NCI-H1092 (cell line): ENCODE measurements at regions not wholly inside any gene's neighbourhood (a gene's known extent, or its start where the extent isn't known, plus 50 kb on each side); places are given as distances from the start of the nearest gene placed in this dataset.
"Not testable (repeated sequence)": the region's sequence is repeated elsewhere in the genome, so short reads cannot be mapped to it uniquely, and the experiment has no call there.

Experiments used
- DNase-seq: peaks from one replicate; lab custom pipeline; 2025; lab: John Stamatoyannopoulos, UW

DNA sequence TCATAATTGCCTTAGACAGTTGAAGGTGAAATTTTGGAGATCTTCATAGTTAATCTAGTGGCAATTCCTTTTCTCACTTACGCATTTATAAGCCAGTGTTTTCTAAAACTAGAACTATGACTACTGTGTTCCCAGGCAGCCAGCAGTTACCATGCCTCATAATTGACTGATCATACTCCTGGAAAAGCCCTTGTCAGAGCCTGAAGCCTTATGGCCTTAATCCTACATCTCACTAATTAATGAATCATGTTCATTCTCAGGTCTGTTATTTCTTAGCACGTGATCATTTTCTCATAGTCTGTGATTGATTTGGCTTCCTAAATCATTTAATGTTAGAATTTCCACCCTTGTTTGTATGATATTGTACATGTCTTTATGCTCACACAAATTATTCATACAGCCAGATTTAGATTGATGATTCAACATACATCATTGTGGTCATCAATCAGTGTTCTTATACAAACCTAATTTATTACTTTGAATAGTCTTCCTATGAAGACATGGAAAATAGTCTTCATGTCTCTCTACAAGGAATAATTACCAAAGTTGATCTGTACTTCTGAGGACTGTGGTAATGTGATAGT, 132.6 kb upstream of the ASCC3 start:
- DNase-seq = no peak

GRCh38 chr6:101015541-101015940, 134.4 kb upstream of the ASCC3 start:
- DNase-seq = no peak

DNA sequence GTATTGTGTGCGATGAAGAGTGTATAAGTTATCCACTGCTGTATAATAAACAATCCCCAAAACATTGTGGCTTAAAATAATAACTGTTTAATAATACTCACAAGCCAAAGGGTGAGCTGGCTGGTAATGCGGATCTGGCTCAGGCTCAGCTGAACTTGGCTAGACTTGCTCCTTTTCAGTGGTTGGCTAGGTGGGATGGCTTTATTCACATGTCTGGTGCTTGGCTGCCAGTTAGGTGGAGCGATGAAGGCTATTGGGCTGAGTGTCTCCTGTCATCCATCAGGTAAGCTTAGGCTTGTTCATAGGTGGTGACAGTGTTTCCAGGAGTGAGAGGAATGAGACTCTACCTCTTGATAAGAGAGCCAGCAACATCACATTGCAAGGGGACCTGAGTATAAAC, 135.0 kb upstream of the ASCC3 start:
- DNase-seq = no peak

- DNase-seq = no peak
These were observed 137.0 kb upstream of the ASCC3 start for GRCh38 chr6:101018157-101018556.

DNA sequence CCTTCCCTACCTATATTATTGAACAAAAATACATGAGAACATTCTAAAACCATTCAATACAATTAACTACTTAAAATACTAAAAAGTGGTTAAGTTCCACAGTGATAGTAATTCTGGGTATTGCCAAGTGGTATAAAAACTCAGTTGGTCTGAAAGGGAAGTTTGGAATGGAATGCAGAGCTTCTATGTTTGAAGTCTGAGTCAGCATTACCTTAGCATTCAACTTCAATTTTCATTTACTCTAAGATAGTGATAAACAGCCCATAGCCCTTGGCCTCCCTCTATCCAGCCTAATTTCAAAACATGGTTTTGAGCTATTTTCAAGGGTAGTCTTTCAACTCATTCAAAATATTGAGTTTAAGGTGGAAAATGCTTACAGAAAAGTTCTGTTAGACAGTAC, 140.4 kb upstream of the ASCC3 start:
- DNase-seq = no peak

DNA sequence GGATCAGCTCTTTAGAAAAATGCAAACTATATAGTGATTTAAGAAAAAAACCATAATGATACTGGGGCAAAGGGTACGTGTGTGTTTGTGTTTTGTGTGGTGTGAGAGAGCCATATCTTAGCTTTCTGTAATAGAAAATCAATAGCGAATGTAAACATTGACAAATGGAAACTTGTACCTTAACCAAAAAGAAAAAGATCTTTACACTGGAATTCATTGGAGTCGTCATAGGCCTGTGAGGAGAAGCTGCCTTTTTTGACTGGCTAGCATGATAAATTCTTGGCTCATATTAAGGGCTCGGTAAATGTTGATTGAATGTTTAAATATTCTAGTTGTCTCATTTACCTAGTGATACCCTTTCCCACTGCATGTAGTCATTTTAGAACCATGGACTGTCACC, 161.8 kb upstream of the ASCC3 start:
- no peak for DNase-seq

DNA sequence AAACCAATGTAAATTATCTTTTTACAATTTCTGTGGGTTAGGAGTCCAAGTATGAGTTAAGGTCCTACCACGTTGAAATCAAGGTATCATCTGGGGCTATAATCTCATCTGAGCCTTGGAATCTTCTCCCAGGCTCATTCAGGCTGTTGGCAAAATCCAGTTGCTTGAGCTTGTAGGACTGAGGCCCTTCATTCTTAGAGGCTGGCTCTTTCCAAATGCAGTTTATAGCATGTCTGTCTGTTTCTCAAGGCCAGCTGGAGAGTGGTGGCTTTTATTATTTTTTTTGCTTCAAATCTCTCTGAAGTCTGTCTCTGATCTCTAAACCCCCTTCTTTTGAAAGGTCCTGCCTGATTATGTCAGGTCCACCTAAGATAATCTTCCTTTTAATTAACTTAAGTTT, 177.2 kb upstream of the ASCC3 start:
- no peak for DNase-seq

- no peak for DNase-seq
These were observed 185.4 kb upstream of the ASCC3 start for GRCh38 chr6:101066481-101066880.

- no peak for DNase-seq
These were observed 188.2 kb upstream of the ASCC3 start for GRCh38 chr6:101069191-101069795.

GRCh38 chr6:101070044-101070608, 189.0 kb upstream of the ASCC3 start:
- no peak for DNase-seq

- DNase-seq = no peak
These were observed 196.2 kb upstream of the ASCC3 start for GRCh38 chr6:101077344-101077743.

- DNase-seq = no peak
These were observed 198.7 kb upstream of the ASCC3 start for GRCh38 chr6:101079696-101080270.

DNA sequence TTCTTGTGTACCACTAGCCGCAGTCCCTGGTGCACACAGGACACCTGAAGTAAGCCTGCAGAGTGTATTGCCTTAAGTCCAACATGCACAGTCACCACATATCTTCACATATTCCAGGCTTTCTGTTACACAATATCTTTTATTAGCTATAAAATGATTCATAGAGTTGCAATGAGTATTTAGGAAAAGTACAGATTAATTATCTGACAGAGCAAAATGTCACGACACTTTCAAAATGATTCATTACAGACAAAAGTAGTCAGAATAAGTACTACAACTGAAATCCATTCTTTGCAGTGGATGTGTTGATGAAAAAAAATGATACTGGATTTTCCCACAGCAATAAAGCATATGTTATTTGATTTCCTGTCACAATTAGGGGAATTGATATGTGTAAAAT, 199.5 kb upstream of the ASCC3 start:
- no peak for DNase-seq

DNA sequence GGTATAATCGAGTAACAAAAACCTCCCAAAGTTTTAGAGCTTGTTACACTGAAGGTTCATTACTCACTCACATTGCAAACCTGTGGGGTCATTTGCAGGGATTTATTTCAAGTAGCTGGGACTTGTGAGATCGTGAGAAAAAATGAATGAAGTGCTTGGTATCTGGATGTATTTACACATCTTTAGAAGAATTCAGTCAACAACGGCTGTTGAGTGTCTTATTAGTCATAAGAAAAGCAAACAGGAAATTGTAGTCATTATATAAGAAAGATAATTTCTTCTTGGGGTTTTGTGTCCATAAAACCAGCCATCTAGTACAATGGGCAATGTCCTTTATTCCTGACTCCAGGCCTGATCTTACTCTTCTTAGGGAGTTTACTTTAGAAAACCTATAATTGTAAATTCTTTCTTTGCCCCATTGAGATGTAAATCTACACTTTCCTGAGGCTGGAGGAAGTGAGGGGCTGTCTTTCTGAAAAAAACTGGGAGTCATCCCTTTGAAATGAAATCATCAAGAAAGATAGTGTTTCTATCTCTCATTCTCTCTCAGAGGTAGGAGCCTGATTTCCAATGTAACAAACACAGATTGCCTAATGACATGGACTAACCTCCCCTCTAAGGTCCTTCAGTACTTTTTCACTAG, 202.5 kb upstream of the ASCC3 start:
- no peak for DNase-seq

GRCh38 chr6:101085327-101085726, 204.2 kb upstream of the ASCC3 start:
- no peak for DNase-seq

- DNase-seq = no peak
These were observed 205.3 kb upstream of the ASCC3 start for GRCh38 chr6:101086473-101086872.

GRCh38 chr6:101088594-101088993, 207.5 kb upstream of the ASCC3 start:
- no peak for DNase-seq

DNA sequence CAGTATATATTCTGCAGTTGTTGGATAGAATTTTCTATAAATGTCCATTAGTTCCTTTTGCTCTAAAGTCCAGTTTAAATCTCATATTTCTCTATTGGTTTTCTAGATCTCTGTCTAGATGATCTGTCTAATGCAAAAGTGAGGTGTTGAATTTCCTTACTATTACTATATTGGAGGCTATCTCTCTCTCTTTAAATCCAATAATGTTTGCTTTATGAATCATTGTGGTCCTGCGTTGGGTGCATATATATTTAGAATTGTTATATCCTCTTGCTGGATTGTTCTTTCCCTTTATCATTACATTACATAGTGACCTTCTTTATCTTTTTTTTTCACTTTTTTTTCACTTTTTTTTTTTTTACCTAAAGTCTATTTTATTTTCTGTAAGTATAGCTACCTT, 208.5 kb upstream of the ASCC3 start:
- no peak for DNase-seq

DNA sequence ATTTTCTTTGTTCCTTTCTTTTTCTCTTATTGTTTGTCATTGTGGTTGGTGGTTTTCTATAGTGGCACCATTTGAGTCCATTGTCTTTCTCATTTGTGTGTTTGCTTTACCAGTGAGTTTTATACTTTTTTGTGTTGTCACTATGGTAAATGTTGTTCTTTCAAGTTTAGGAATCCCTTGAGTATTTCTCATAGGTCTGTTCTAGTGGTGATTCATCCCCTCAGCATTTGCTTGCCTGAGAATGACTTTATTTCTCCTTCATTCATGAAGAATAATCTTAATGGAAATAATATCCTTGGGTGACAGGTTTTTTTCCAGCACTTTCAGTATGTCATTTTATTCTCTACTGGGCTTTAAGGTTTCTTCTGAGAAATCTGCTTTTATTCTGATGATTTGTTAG, 209.2 kb upstream of the ASCC3 start:
- no peak for DNase-seq

- not testable (repeated sequence) for DNase-seq
These were observed 217.5 kb upstream of the ASCC3 start for GRCh38 chr6:101098605-101099004.

GRCh38 chr6:101102702-101103101, 221.6 kb upstream of the ASCC3 start:
- DNase-seq = no peak

DNA sequence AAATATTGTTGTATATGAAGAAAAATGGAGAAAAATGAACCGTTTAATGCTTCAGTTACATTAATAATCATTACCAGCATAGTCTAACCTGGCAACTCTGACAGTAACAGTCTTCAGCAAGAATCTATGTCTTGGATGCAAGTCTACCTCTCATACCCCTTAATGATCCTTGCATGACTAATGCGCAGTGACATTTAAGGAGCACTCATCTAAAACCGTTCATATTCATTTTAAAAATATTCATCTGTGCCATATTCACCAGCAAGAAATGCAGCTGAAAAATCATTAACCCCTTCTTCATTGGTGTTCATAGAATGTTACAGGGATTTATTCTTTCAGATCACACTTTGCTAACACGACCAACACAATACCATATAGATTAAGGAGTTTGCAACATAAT, 227.2 kb upstream of the ASCC3 start:
- no peak for DNase-seq

- DNase-seq = no peak
These were observed 229.7 kb upstream of the ASCC3 start for GRCh38 chr6:101110814-101111213.
